Upper lobe of left lung (tissue), 6 donors: ENCODE measurements at regions not wholly inside any gene's neighbourhood (a gene's known extent, or its start where the extent isn't known, plus 50 kb on each side); places are given as distances from the start of the nearest gene placed in this dataset.

Experiments used
- ATAC-seq, 2 donors: fragments of 200-7000 bp; cut with Tn5 transposase; one replicate each; pipeline ENCODE4 v1.9.1; 2022; ENCODE audit warnings: mild to moderate bottlenecking in 2 of 2, moderate library complexity in 2 of 2; ENCODE audit not compliant: low FRiP score in 2 of 2
- DNase-seq, 2 donors: peaks; one replicate each; pipeline ENCODE4 v3.0.0-alpha.2; 2019 to 2020
- H3K27ac ChIP-seq, 4 donors: fragments of 200-600 bp; sonication (generic); one replicate each; pipeline ENCODE4 v1.5.1; 2016 to 2019
- H3K27me3 ChIP-seq, 4 donors: fragments of 200-600 bp; sonication (generic); one replicate each; pipeline ENCODE4 v1.5.1; 2017 to 2019
- H3K36me3 ChIP-seq, 4 donors: fragments of 200-600 bp; sonication (generic); one replicate each; pipeline ENCODE4 v1.5.1; 2016 to 2019
- H3K4me1 ChIP-seq, 4 donors: fragments of 200-600 bp; sonication (generic); one replicate each; pipeline ENCODE4 v1.5.1; 2018 to 2019
- H3K4me3 ChIP-seq, 4 donors: fragments of 200-600 bp; sonication (generic); one replicate each; pipeline ENCODE4 v1.5.1; 2017 to 2019; ENCODE audit warnings: mild to moderate bottlenecking in 2 of 4, moderate library complexity in 1 of 4
- H3K9me3 ChIP-seq, 4 donors: fragments of 200-600 bp; sonication (generic); one replicate each; pipeline ENCODE4 v1.5.1; 2018 to 2019
- EP300 ChIP-seq, 4 donors: sonication (generic); formaldehyde crosslinking; IDR thresholded peaks; one replicate each; pipeline ENCODE4 v1.5.1; 2017; ENCODE audit warnings: antibody characterized with exemption in 4 of 4, control low read depth in 2 of 4
- POLR2A ChIP-seq, 4 donors: fragments of 450-650 bp; IDR thresholded peaks; one replicate each; pipeline ENCODE4 v1.5.1; 2016 to 2017; ENCODE audit warnings: antibody characterized with exemption in 4 of 4, mild to moderate bottlenecking in 2 of 4
- POLR2AphosphoS5 ChIP-seq, 2 donors: sonication (generic); formaldehyde crosslinking; IDR thresholded peaks; one replicate each; pipeline ENCODE4 v1.5.1; 2017; ENCODE audit warnings: antibody characterized with exemption in 2 of 2
- WGBS, 2 donors: methylation state at CpG; one replicate each; pipeline ENCODE4 v1.1.5; 2017 to 2018; 5-methylcytosine and 5-hydroxymethylcytosine counted together
- TF ChIP-seq, protein P1 (sequence below), 6 experiments: fragments of 450-650 bp in 4 of 6; fragments of 200-600 bp in 2 of 6; sonication (generic) in 2 of 6; IDR thresholded peaks; one replicate each; pipeline ENCODE4 v1.5.1; 2016 to 2019; ENCODE audit warnings: antibody characterized with exemption in 6 of 6
- donor health status: DM: no; HTN: no; CAD: no; lungs with moderate emphysema.
- donor health status: DM: no; HTN: yes; CAD: no; lungs with severe emphysema.

DNA sequence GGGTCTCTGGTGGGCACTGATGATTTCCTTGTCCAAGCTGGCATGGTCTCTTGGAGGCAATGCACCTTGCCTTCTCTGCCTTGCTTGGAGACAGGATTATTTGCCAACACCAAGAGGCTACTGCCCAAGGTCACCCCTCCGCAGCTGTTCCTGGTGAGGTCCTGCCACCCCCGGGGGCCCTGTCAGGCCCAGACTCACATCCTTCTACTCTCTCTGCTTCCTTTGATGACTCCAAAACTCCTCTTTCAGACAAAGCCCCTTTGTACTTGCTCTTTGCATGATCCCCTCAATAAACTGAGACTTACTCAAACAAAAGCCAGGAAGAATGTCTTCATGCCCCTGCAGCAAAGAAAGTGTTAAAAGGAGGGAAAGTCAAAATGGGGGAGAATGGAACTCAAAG lies 137.7 kb downstream of the MEX3B start:
- Histone ChIP-seq H3K27ac (no peak overlapping the region), H3K4me3 (no peak overlapping the region), H3K36me3 (no peaks in the 10 kb centered on the region), H3K9me3 (no peaks in the 10 kb centered on the region), H3K4me1 (no peaks in the 10 kb centered on the region), H3K27me3 (no peaks in the 10 kb centered on the region)
- TF ChIP-seq POLR2AphosphoS5 (IDR thresholded peaks at IDR 0.05): no peak
- TF ChIP-seq EP300 (IDR thresholded peaks at IDR 0.05): no peak
- no peak for TF ChIP-seq POLR2A (IDR thresholded peaks at IDR 0.05)
- TF ChIP-seq, protein P1, sequence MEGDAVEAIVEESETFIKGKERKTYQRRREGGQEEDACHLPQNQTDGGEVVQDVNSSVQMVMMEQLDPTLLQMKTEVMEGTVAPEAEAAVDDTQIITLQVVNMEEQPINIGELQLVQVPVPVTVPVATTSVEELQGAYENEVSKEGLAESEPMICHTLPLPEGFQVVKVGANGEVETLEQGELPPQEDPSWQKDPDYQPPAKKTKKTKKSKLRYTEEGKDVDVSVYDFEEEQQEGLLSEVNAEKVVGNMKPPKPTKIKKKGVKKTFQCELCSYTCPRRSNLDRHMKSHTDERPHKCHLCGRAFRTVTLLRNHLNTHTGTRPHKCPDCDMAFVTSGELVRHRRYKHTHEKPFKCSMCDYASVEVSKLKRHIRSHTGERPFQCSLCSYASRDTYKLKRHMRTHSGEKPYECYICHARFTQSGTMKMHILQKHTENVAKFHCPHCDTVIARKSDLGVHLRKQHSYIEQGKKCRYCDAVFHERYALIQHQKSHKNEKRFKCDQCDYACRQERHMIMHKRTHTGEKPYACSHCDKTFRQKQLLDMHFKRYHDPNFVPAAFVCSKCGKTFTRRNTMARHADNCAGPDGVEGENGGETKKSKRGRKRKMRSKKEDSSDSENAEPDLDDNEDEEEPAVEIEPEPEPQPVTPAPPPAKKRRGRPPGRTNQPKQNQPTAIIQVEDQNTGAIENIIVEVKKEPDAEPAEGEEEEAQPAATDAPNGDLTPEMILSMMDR (IDR thresholded peaks at IDR 0.05): no peak
- ATAC-seq (no peak), DNase-seq (peak in 1 of 2 donors; percentile 29)
- WGBS, 2 donors: 56 to 67% methylated on average over 2 of the region's 2 CpGs

DNA sequence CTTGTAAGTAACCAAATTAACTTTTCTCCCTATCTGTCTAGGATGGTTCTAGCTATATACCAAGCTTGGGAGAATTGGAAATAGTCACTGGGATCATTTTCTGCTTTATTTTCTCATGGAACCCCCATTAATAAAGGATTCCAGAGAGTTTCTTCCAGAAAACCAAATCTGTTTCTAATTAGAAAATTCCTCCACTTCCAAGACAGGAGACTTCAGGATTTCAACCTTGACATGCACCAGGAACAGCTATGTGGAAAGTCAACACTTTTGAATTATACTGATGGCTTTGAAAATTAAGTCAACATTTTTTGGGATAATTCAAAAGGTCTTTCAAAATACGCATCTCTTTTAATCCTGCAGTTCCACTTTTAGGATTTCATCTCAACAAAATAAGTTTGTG lies 138.3 kb downstream of the MEX3B start:
- 88 to 90% methylated on average over 1 of the region's 1 CpG for WGBS, 2 donors

DNA sequence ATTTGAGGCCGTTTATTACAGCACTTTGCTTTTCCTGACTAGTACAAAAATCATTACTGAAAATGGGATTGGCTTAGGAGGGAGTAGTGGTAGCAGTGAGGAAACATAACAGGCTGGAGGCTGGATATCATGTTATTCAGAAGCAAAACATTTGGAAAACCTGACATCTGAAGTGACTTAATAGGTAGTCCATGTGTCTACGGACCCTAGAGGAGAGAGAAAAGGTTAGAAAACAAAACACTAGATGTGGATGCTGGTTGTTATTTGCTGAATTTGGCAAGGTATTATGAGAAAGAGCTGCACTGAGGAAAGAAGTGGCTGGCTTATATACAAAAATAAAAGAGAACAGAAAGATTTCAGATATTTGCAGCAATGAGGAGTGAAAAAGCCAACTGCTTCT lies 139.9 kb downstream of the MEX3B start:
- Histone ChIP-seq H3K27ac (no peak overlapping the region), H3K9me3 (no peaks in the 10 kb centered on the region), H3K4me1 (no peaks in the 10 kb centered on the region), H3K4me3 (no peak overlapping the region), H3K36me3 (no peaks in the 10 kb centered on the region), H3K27me3 (no peaks in the 10 kb centered on the region)
- no peak for ATAC-seq
- no peak for DNase-seq
- TF ChIP-seq EP300 (IDR thresholded peaks at IDR 0.05) (no peak), POLR2A (IDR thresholded peaks at IDR 0.05) (no peak), POLR2AphosphoS5 (IDR thresholded peaks at IDR 0.05) (no peak)
- TF ChIP-seq, protein P1 (IDR thresholded peaks at IDR 0.05): no peak
- WGBS, 2 donors: 80 to 88% methylated on average over 2 of the region's 2 CpGs

More for the DNA sequence above, 138.3 kb downstream of the MEX3B start:
- TF ChIP-seq, protein P1 (IDR thresholded peaks at IDR 0.05): no peak
- TF ChIP-seq EP300 (IDR thresholded peaks at IDR 0.05) (no peak), POLR2AphosphoS5 (IDR thresholded peaks at IDR 0.05) (no peak), POLR2A (IDR thresholded peaks at IDR 0.05) (no peak)
- no peak overlapping the region for H3K4me3 ChIP-seq
- ATAC-seq (no peak), DNase-seq (no peak)
- no peaks in the 10 kb centered on the region for H3K27me3 ChIP-seq
- H3K9me3 ChIP-seq: no peaks in the 10 kb centered on the region
- H3K4me1 ChIP-seq: no peaks in the 10 kb centered on the region
- H3K36me3 ChIP-seq: no peaks in the 10 kb centered on the region
- H3K27ac ChIP-seq: no peak overlapping the region

DNA sequence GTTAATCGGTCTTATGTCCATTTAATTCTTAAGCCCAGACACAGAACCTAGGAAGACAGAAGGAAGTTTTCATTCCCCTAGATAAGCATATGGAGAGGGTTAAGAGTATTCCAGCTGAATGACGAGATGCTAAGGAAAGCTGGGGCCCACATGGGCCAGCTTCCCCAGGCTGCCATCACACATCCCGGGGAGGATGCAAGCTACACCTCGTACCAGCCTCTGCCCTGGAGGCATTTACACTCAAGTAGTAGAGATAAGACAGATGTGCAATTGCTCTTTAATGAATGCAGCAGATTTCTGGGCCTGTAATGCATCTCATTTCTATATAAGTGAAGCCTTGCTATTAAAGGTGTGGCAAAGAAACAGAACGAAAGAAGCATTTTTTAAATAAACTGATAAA lies 144.5 kb downstream of the MEX3B start:
- Histone ChIP-seq H3K4me3 (no peak overlapping the region), H3K27me3 (no peaks in the 10 kb centered on the region), H3K4me1 (no peaks in the 10 kb centered on the region), H3K36me3 (no peaks in the 10 kb centered on the region), H3K27ac (no peak overlapping the region), H3K9me3 (no peaks in the 10 kb centered on the region)
- DNase-seq (no peak), ATAC-seq (no peak)
- WGBS, 2 donors: 63 to 65% methylated on average over 5 of the region's 5 CpGs
- TF ChIP-seq, protein P1 (IDR thresholded peaks at IDR 0.05): no peak
- TF ChIP-seq EP300 (IDR thresholded peaks at IDR 0.05): no peak
- TF ChIP-seq POLR2AphosphoS5 (IDR thresholded peaks at IDR 0.05): no peak
- TF ChIP-seq POLR2A (IDR thresholded peaks at IDR 0.05): no peak

DNA sequence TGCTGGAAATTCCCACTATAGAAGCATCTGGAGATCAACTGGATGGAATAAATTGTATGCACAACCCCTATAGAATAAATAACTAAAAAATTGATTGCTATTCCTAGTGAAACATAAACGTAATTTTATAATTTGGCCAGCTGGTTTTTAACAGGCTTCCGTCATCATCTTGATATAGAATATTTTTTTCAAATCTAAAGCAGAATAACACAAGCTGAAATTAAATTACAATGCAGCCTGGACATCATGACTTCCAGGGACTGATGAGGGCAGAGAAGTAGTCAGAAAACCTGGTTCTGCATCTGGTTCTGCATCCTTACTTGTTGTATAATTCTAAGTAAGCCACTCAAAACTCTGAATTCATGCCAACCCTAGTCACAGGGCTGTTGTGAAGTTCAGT lies 146.1 kb downstream of the MEX3B start:
- Histone ChIP-seq H3K9me3 (no peaks in the 10 kb centered on the region), H3K36me3 (no peaks in the 10 kb centered on the region), H3K27ac (no peak overlapping the region), H3K4me3 (no peak overlapping the region), H3K4me1 (no peaks in the 10 kb centered on the region), H3K27me3 (no peaks in the 10 kb centered on the region)
- 71 to 87% methylated on average over 2 of the region's 2 CpGs for WGBS, 2 donors
- TF ChIP-seq, protein P1 (IDR thresholded peaks at IDR 0.05): no peak
- TF ChIP-seq EP300 (IDR thresholded peaks at IDR 0.05) (no peak), POLR2A (IDR thresholded peaks at IDR 0.05) (no peak), POLR2AphosphoS5 (IDR thresholded peaks at IDR 0.05) (no peak)
- ATAC-seq (no peak), DNase-seq (no peak)
